Liver (tissue), 3 donors: ENCODE measurements at regions not wholly inside any gene's neighbourhood (a gene's known extent, or its start where the extent isn't known, plus 50 kb on each side); places are given as distances from the start of the nearest gene placed in this dataset.

Experiments used
- CTCF ChIP-seq: fragments of 150-350 bp; IDR thresholded peaks from 2 replicates; pipeline ENCODE4 v1.5.1; 2017; ENCODE audit warnings: improper control_type of control experiment, low read depth, low read length; ENCODE audit not compliant: missing input control
- GABPA ChIP-seq, 2 donors: IDR thresholded peaks in 1 of 2; conservative IDR thresholded peaks in 1 of 2; 2 replicates each; pipeline ENCODE4 v1.6.1; 2016; ENCODE audit warnings: antibody characterized with exemption in 2 of 2, mild to moderate bottlenecking in 1 of 2, moderate library complexity in 1 of 2
- donor health status: healthy.
- donor health status: healthy.

GRCh38 chr16:63092736-63093135, 1056.5 kb upstream of the CDH8 start:
- TF ChIP-seq CTCF (no peak), GABPA (IDR thresholded peaks at IDR 0.05 in 1 of 2, conservative IDR thresholded peaks at IDR 0.05 in 1 of 2) (no peak)
